ENCODE measurements at regions not wholly inside any gene's neighbourhood (a gene's known extent, or its start where the extent isn't known, plus 50 kb on each side); places are given as distances from the start of the nearest gene placed in this dataset.

GRCh38 chr10:121282264-121282663 lies 316.0 kb downstream of the FGFR2 start:
- DNase-seq (ENCODE audit: low spot score in 2 of 2): no peak
- Mint-ChIP-seq H3K27me3 (no peaks in the 10 kb centered on the region), H3K4me1 (no peaks in the 10 kb centered on the region), H3K36me3 (ENCODE audit: insufficient read depth) (no peaks in the 10 kb centered on the region), H3K4me3 (no peak overlapping the region), H3K9me3 (no peaks in the 10 kb centered on the region), H3K27ac (ENCODE audit: low read depth) (no peak overlapping the region)
- ATAC-seq (replicated peaks; ENCODE audit: extremely low read depth, poor library complexity, severe bottlenecking): no peak

- no peak for DNase-seq (ENCODE audit: low spot score in 2 of 2)
- no peak overlapping the region for H3K4me3 Mint-ChIP-seq
- ATAC-seq (replicated peaks; ENCODE audit: extremely low read depth, poor library complexity, severe bottlenecking): no peak
- no peaks in the 10 kb centered on the region for H3K9me3 Mint-ChIP-seq
- H3K27me3 Mint-ChIP-seq: no peaks in the 10 kb centered on the region
- H3K27ac Mint-ChIP-seq (ENCODE audit: low read depth): no peak overlapping the region
- no peaks in the 10 kb centered on the region for H3K4me1 Mint-ChIP-seq
- no peaks in the 10 kb centered on the region for H3K36me3 Mint-ChIP-seq (ENCODE audit: insufficient read depth)
Observed at GRCh38 chr10:121282797-121283515, 315.3 kb downstream of the FGFR2 start.

DNA sequence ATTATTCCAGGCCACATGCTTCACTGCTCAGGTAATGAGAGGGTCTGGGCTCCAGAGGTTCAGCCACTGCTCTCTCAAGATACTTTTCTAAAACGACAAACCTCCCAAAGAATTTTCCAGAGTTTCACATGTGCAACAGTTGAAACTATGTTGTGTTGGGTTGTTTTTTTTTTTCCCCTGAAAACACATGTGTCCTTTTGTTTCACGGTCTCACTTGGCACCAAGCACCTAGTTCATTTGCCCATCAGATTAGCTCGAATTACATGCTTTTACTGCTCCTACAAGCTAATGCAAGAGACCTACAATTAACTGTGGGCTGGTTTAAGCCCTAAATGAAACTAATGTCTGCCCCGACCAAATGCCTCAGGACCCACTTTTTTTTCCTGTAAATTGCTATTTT lies 313.3 kb downstream of the FGFR2 start:
- Mint-ChIP-seq H3K4me3 (no peak overlapping the region), H3K36me3 (ENCODE audit: insufficient read depth) (no peaks in the 10 kb centered on the region), H3K27ac (ENCODE audit: low read depth) (no peak overlapping the region), H3K4me1 (no peaks in the 10 kb centered on the region), H3K27me3 (peaks cover 12% of the 10 kb centered on the region), H3K9me3 (no peaks in the 10 kb centered on the region)
- no peak for ATAC-seq (replicated peaks; ENCODE audit: extremely low read depth, poor library complexity, severe bottlenecking)
- DNase-seq (ENCODE audit: low spot score in 2 of 2): no peak

DNA sequence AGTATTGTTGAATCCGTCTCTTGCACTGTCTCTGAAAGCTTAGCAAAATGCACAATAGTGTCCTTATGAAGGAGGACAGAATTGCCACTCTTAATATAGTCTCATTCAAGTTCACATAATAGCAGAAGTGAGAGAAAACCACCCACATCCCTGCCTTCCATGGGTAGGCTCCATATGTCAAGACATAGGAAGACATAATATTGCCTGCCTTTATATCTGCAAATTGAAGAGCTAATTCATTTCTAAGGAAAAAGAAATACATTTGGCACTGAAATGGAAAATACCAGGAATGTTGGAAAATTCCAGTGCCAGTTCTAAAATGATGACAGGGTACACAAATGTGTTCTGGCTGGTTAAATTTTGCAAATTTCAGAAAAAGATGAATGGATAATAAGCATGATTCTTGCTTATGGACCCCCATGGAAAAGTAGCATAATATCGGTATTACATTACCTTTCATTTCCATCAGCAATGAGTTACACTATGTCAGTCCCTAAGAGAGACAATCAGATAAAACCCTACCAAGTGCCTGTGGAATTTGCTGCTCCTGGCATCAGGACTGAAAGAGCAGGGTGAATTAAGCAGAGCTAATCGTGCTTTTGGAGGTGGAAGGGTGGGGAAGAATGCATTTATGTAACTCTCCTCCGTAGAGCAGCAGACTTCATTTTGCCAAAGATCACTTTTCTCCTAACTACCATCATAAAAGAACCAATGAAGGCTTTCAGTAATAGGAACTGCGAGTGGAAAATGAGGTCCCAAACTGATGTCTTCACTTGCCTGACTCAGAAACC lies 312.6 kb downstream of the FGFR2 start:
- Mint-ChIP-seq H3K4me3 (no peak overlapping the region), H3K27me3 (peaks cover 15% of the 10 kb centered on the region), H3K4me1 (no peaks in the 10 kb centered on the region), H3K9me3 (no peaks in the 10 kb centered on the region), H3K36me3 (ENCODE audit: insufficient read depth) (no peaks in the 10 kb centered on the region), H3K27ac (ENCODE audit: low read depth) (no peak overlapping the region)
- ATAC-seq (replicated peaks; ENCODE audit: extremely low read depth, poor library complexity, severe bottlenecking): no peak
- DNase-seq (ENCODE audit: low spot score in 2 of 2): no peak

DNA sequence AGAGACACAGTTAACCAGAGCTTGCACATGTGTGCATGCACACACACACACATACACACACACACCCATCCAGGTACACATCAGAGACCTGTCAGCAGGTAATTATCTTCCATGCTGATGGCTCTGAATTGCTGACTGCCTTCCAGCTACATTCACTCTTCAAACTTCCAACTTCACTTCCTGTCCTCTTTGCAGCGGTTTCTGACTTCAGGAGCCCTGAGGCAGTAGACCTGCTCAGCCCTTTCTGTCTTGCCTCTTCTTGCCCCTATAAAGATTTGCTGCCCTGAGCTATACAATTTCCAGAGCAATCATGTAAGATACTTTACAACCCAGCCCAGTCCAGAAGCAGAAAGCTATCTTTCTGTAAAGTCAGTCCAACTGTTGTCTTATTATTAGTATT lies 310.2 kb downstream of the FGFR2 start:
- DNase-seq (ENCODE audit: low spot score in 2 of 2): no peak
- H3K9me3 Mint-ChIP-seq: no peaks in the 10 kb centered on the region
- no peak overlapping the region for H3K27ac Mint-ChIP-seq (ENCODE audit: low read depth)
- H3K36me3 Mint-ChIP-seq (ENCODE audit: insufficient read depth): no peaks in the 10 kb centered on the region
- peaks cover 26% of the 10 kb centered on the region for H3K27me3 Mint-ChIP-seq
- H3K4me3 Mint-ChIP-seq: no peak overlapping the region
- ATAC-seq (replicated peaks; ENCODE audit: extremely low read depth, poor library complexity, severe bottlenecking): no peak
- no peaks in the 10 kb centered on the region for H3K4me1 Mint-ChIP-seq

DNA sequence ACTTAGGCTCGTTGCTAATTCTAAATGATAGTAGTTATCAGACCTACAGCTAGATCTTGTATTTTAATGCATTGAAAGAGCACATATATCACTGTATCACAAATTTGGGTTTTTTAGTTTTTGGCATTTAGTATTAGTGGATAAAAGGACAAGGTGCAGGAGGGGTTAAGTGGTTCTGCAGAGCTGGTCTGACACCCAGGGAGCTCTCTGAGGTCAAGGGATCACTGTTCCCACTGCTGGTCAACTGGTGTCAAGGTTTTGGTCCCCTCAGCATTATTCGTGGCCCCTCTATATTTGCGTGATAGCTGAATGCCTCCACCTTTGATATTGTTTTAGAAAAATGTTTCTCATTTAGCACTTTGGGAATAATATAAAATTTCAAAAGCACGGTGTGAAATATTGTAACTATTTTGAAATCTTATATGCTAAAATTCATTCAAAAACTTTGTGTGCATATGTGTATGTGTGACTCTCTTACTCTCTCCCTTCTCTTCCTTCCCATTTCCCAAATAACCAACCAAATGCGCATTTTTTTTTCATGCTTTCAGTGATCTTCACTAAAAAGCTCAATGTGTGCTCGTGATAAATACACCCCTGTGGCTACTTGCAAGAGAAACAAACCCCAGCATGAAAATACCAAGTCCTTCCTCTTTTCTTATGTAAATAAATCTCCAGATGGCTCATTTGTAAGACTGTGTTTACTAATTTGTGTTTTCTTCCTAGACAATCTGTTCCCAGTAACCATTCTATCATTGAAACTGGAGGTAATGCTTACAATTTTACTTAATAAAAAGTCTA lies 309.2 kb downstream of the FGFR2 start:
- Mint-ChIP-seq H3K9me3 (no peaks in the 10 kb centered on the region), H3K4me1 (no peaks in the 10 kb centered on the region), H3K27me3 (peaks cover 34% of the 10 kb centered on the region), H3K36me3 (ENCODE audit: insufficient read depth) (no peaks in the 10 kb centered on the region), H3K4me3 (no peak overlapping the region), H3K27ac (ENCODE audit: low read depth) (no peak overlapping the region)
- DNase-seq (ENCODE audit: low spot score in 2 of 2): no peak
- no peak for ATAC-seq (replicated peaks; ENCODE audit: extremely low read depth, poor library complexity, severe bottlenecking)

- DNase-seq (ENCODE audit: low spot score in 2 of 2) (no peak), ATAC-seq (replicated peaks; ENCODE audit: extremely low read depth, poor library complexity, severe bottlenecking) (no peak)
- no peaks in the 10 kb centered on the region for H3K36me3 Mint-ChIP-seq (ENCODE audit: insufficient read depth)
- no peaks in the 10 kb centered on the region for H3K4me1 Mint-ChIP-seq
- H3K9me3 Mint-ChIP-seq: no peaks in the 10 kb centered on the region
- H3K27ac Mint-ChIP-seq (ENCODE audit: low read depth): no peak overlapping the region
- H3K27me3 Mint-ChIP-seq: peaks cover 34% of the 10 kb centered on the region
- no peak overlapping the region for H3K4me3 Mint-ChIP-seq
Observed at GRCh38 chr10:121289800-121290199, 308.4 kb downstream of the FGFR2 start.

DNA sequence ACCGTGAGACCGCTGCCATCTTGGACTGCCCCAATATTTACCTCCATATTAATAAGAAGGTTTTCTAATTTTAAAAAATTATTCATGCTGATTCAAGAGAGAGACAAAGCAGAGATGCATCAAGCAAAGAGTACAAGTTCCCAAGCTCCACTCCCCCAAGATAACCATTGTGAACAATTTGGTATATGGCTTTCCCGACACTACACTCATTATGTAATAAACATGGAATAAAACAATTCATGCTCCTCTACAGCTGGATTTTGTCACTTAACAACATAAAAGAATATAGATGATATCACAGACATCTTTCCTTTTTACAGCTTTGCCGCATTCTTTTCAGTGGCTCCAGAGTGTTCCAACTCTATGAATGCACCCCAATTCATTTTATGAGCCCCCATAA lies 307.6 kb downstream of the FGFR2 start:
- DNase-seq (ENCODE audit: low spot score in 2 of 2) (no peak), ATAC-seq (replicated peaks; ENCODE audit: extremely low read depth, poor library complexity, severe bottlenecking) (no peak)
- peaks cover 34% of the 10 kb centered on the region for H3K27me3 Mint-ChIP-seq
- H3K36me3 Mint-ChIP-seq (ENCODE audit: insufficient read depth): no peaks in the 10 kb centered on the region
- H3K27ac Mint-ChIP-seq (ENCODE audit: low read depth): no peak overlapping the region
- no peaks in the 10 kb centered on the region for H3K9me3 Mint-ChIP-seq
- no peak overlapping the region for H3K4me3 Mint-ChIP-seq
- no peaks in the 10 kb centered on the region for H3K4me1 Mint-ChIP-seq

- Mint-ChIP-seq H3K4me1 (no peaks in the 10 kb centered on the region), H3K27me3 (peaks cover 34% of the 10 kb centered on the region), H3K4me3 (no peak overlapping the region), H3K36me3 (ENCODE audit: insufficient read depth) (no peaks in the 10 kb centered on the region), H3K9me3 (no peaks in the 10 kb centered on the region), H3K27ac (ENCODE audit: low read depth) (no peak overlapping the region)
- no peak for ATAC-seq (replicated peaks; ENCODE audit: extremely low read depth, poor library complexity, severe bottlenecking)
- no peak for DNase-seq (ENCODE audit: low spot score in 2 of 2)
Observed at GRCh38 chr10:121291376-121291775, 306.9 kb downstream of the FGFR2 start.

GRCh38 chr10:121291823-121292222 lies 306.4 kb downstream of the FGFR2 start:
- DNase-seq (ENCODE audit: low spot score in 2 of 2) (no peak), ATAC-seq (replicated peaks; ENCODE audit: extremely low read depth, poor library complexity, severe bottlenecking) (no peak)
- H3K4me1 Mint-ChIP-seq: no peaks in the 10 kb centered on the region
- H3K9me3 Mint-ChIP-seq: no peaks in the 10 kb centered on the region
- H3K4me3 Mint-ChIP-seq: no peak overlapping the region
- H3K27ac Mint-ChIP-seq (ENCODE audit: low read depth): no peak overlapping the region
- no peaks in the 10 kb centered on the region for H3K36me3 Mint-ChIP-seq (ENCODE audit: insufficient read depth)
- peaks cover 34% of the 10 kb centered on the region for H3K27me3 Mint-ChIP-seq

DNA sequence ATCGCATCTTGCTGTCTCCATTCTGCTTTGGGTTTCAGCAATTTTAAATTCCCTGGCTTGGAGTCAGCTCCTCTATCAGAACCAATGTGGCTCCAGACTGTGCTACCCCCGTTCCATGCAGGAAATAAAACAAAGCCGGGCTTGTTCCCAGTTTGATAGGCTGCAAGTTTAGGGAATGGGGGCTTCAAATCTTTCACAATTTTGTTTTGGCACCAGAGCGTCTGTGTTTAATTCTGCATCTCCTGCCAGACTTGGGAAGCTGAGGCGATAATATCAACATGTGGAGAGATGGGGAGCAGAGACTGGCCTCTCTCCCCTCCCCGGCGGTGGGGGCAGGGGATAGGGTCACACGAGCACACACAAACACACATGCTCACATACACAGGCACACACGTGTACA lies 305.9 kb downstream of the FGFR2 start:
- no peak for DNase-seq (ENCODE audit: low spot score in 2 of 2)
- no peaks in the 10 kb centered on the region for H3K9me3 Mint-ChIP-seq
- H3K4me3 Mint-ChIP-seq: no peak overlapping the region
- H3K27me3 Mint-ChIP-seq: peaks cover 34% of the 10 kb centered on the region
- H3K4me1 Mint-ChIP-seq: no peaks in the 10 kb centered on the region
- H3K36me3 Mint-ChIP-seq (ENCODE audit: insufficient read depth): no peaks in the 10 kb centered on the region
- no peak for ATAC-seq (replicated peaks; ENCODE audit: extremely low read depth, poor library complexity, severe bottlenecking)
- no peak overlapping the region for H3K27ac Mint-ChIP-seq (ENCODE audit: low read depth)

DNA sequence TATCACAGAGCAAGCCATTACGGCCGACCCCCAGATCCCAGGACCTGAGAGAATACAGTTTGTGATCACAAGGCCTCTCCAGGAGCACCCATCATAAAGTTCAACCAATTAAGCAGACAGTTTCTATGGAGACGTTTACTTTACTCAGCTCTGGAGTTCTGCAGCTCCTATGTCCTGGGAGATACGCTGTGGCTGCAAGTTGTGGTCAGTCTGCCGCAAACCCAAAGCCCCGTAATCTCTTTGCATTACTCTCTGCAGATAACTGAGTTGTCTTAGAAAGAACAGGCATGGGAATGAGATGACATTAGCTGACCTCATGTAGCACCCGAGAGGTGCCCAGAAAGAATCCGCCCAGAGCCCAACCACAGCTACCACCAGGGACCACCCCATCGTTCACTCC lies 305.1 kb downstream of the FGFR2 start:
- Mint-ChIP-seq H3K9me3 (no peaks in the 10 kb centered on the region), H3K4me3 (no peak overlapping the region), H3K36me3 (ENCODE audit: insufficient read depth) (no peaks in the 10 kb centered on the region), H3K27ac (ENCODE audit: low read depth) (no peak overlapping the region), H3K27me3 (peaks cover 34% of the 10 kb centered on the region), H3K4me1 (no peaks in the 10 kb centered on the region)
- DNase-seq (ENCODE audit: low spot score in 2 of 2) (no peak), ATAC-seq (replicated peaks; ENCODE audit: extremely low read depth, poor library complexity, severe bottlenecking) (no peak)

All from central memory CD8-positive, alpha-beta T cell (primary cell).